ENCODE measurements at regions not wholly inside any gene's neighbourhood (a gene's known extent, or its start where the extent isn't known, plus 50 kb on each side); places are given as distances from the start of the nearest gene placed in this dataset.

DNA sequence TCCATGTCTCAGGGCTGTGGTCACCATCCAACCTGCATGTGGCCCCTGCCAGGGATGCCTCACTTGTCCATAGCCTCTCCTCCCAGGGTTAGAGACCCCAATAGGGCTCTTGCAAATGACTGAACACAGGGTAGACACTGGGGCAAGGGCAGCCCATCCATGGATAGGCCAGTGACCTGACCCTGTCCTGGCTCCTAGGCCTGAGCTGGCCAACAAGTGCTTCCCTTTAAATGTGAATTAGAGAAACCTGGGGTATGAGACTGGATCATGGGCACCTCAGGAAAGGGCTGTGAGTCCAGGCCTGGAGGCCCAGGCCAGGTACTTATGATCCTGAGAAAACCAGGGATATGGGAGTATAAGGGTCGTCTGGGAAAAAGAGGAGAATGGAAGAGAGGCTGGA is 64.5 kb downstream of the COPS8 start:
- DNase-seq (ENCODE audit: low read depth) = no peak

DNA sequence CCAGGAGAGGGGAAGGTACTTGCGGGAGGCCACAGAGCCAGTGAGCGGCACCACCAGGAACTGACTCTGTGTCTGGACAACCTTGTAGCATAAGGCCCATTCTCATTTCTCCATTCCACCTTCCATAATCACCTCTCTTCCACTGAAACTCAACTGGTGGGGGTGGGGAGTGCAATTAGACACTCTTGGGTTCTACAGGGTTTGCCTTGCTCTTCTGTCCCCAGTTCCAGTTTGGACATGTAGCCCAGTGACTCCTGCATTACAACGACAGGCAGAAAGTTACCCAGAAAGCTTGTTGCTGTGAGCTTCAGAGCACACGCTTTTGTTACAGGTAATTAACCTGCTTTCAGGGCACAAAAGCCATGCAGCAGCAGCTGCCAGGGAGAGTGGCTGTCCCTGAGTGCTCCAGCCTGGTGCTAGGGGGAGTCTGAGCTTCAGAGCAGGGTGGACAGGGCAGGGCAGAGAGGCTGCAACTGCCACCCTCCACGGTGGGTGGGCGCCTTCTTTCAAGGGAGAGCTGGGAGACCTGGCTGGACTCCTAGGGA is 65.2 kb downstream of the COPS8 start:
- no peak for DNase-seq (ENCODE audit: low read depth)

DNA sequence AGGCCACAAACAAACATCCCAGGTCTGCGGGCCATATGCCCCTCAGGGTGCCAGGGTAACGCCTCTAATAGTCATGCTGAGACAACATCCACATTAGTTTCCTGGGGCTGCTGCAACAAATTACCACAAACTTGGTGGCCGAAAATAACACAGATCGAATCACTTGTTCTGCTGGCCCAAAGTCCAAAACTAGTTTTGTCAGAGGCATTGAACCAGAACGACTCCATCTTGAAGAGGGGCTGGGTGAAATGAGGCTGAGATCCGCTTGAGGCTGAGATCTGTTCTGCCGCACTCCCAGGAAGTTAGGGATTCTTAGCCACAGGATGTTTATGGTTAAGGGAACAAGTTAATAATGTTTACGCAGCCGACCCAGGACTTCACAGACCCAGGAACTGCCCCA is 66.7 kb downstream of the COPS8 start:
- no peak for DNase-seq (ENCODE audit: low read depth)

DNA sequence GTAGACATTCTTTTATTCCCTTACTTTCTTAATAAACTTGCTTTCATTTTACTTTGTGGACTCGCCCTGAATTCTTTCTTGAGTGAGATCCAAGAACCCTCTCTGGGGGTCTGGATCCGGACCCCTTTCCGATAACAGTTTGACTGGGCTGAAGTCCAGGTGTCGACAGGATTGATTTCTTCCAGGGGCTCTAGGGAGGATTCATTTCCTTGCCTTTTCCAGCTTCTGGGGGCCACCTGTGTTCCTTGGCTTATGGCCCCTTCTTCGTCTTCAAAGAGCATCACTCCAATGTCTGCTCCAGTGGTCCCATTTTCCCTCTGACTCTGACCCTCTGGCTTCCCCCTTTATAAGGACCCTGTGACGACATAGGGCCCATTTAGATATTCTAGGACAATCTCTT is 67.5 kb downstream of the COPS8 start:
- DNase-seq (ENCODE audit: low read depth) = no peak

DNA sequence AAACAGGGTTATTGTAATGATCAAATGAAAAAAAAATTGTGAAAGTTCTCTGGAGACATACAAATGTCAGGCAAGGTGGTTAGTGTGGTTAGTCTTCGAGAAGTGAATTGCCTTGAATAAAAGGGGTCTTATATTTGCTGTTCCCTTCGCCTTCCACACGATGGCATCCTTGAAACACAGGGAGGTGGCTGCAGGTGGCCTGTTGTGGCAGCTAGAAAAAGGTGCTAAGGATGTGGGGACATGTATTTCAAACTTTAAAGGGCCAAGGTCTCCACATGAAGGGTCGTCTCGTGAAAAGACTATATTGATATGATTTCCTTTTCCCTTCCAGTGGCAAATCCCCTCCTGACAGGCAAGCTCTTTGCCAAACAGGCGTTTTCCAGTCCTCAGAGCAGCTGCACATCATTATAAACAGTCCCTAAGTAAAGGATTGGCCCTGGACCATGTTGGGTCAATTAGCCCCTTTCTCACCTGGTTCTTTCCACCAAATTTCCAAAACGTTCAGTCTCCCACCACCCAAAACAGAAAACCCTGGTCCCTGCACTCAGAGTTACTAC is 68.5 kb downstream of the COPS8 start:
- DNase-seq (ENCODE audit: low read depth) = peak; percentile 40

DNA sequence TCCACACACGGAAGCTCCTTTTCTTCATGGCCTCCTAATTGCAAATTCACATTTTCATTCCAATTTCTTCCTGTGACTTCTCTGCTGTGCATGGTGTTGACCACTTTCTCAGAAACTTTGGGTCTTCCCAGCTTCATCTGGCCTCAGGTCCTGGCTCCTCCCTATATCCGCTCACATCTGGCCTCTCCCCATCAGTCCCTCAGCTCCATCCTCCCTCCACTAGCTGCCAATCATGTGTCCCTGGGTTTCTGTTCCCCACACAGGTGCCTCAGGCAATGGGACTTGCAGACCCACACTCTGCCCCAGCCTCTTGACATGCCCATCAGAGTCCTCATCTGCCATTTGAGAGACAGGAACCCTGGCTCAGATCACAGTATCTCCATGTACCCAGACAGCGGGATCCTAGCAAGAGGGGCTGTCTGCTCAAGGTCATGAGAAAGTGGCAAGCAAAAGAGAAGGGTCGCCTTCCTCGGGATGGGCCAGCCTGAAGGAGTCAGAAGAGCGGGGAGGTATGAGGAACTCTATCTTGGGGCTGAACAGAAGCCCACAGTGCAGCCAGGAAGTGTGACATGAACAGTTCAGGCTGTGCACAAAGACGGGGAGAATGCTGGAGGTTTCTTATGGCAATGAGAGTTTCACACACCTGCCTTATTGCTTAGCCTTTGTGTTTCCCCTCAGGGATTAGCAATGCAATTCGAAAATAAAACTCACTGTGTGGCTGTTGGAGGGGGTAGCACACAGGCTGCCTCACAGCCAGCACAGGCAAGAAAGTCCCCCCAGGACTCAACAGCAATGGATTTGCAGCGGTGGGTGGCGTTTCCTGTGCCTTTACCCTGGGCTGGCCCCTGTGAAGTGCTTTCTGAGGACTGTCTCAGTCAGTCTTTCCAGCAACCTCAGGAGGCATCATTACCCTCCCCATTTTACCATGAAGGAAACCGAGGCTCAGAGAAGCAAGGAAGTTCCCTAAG is 69.5 kb downstream of the COPS8 start:
- no peak for DNase-seq (ENCODE audit: low read depth)

DNA sequence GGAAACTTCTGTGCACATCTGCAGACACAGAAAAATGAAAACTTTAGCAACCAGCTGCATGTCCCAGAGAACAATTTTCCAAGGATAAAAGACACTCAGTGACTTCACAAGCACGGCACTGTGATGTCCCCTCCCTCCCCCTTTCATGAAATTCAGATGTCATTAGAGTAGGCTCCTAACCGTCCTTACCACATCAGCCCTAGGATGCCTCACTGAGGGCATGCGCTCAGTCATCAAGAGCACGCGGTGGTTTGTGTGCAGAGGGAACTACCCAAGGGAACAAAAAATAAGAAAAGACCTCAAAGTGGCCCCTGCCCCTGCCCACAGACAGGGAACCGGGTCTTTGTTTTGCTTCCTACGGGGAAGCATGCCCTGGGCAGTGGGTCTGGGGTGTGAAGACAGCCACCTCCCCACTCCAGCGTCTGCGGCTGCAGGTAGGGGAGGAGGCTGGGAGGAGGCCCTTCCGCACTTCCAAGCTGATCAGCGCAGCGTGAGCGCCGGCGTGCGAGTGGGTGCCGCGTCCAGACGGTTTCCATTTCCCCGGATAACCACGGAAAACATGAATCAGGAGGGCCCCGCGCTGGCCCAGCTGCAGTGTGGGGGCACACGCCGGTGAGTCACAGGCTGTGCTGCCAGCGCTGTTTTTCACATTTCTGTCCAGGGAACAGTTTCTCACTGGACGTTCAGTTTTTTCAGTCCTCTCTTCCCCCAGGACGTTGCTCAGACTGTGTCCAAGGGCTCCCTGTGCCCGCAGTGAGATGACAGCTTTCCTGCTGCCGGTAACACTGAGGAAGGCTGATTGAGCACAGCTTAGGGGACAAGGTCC is 70.6 kb downstream of the COPS8 start:
- DNase-seq (ENCODE audit: low read depth) = no peak

DNA sequence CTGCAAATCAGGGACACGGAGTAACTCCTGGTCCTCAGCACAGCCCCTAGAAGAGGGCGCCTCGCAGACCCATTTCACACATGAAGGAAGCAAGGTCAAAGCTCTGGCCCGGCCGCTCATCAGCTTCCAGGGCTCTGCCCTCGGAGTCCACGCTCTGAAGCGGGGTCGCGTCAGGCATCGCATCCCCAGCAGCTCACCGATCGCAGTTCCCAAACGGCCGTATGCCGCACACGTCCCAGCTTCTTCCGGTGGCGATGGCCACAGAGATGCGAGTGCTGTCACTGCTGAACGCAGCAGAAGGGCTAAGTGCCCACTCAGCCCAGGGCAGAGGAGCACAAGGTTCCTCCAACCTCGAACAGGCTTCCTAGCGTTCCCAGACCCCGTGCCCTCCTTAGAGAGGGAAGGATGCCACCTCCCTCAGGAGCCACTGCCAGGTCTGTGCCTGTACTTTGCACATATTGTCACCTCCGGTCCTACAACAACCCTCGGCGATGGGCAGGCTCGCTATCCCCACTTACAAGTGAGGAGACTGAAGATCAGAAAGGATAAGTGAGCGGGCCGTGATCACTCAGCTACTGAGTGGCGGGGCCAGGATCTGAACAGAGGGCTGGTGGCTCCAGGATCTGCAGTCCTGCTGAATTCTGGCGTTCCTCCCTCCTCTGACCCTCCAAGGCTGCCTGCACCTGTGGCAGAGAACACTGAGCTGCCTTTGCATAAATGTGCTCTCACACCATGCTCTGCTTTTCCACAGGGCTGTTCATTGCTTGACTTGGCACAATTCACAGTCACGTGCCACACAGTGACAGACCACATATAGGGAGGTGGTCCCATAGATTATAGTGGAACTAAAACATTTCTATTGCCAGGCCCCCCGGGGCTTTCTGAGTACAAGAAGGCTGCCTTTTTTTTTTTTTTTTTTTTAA is 71.4 kb downstream of the COPS8 start:
- DNase-seq (ENCODE audit: low read depth) = no peak

DNA sequence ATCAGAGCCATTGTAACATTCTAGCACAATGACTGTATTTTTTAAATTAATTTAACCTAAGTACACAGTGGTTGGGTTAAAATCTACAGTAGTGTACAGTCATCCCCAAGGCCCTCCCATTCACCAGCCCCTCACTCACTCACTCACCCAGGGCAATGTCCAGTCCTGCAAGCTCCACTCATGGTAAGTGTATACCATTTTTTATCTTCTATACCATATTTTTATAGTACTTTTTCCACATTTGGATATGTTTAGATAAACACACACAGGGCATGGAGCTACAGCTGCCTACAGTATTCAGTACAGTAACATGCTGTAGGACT is 72.1 kb downstream of the COPS8 start:
- DNase-seq (ENCODE audit: low read depth) = no peak

DNA sequence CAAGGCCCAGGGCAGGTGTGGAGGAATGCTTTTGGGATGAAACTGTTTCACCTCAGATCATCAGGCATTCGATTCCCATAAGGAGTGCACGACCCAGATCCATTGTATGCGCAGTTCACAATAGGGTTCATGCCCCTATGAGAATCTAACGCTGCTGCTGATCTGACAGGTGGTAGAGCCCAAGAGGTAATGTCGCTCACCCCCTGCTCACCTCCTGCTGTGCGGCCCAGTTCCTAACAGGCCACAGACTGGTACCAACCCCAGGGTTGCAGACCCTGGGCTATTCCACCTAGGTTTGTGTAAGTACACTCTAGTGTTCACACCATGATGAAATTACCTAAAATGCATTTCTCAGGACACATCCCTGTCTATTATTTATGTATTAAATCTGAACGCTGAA is 72.5 kb downstream of the COPS8 start:
- DNase-seq (ENCODE audit: low read depth) = no peak

DNA sequence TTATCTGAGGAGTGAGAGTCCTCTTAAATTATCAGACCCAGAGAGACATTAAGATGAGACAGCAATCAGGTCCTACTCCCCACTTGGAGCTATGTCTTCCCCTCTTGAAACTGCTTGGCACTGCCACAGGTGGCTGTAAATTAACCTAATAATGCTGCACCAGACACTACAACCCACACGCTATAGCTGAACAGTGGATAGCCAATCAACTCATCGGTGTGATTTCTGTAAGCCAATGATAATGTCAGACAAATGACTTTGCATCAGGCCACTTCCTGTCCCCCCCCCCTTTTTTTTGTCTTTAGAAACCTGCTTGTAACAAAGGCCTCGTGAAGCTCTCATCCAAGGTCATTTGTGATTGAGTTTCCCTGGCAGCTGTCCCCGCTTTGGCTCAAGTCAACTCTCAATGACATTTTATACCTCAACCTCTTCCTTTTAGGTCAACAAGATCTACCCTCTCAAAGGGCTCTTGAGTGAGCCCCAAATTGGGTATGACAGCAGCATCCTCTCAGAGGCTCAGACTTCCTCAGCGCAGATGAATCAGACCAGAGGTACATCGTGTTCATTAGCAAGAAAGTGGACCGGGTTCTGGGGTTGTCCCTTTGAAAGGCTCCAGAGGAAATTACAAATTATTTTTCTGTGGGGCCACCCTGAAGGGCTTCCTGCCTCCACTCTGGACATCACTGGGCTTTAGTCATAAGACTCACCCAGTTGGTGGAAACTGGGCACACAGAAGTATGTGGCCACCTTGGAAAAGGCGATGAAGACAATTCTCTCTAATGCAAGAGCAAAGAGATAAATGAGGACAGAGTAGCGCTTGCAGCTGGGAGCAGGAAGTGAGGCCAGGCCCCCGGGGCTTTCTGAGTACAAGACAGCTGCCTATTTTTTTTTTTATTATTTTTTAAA is 73.6 kb downstream of the COPS8 start:
- no peak for DNase-seq (ENCODE audit: low read depth)

DNA sequence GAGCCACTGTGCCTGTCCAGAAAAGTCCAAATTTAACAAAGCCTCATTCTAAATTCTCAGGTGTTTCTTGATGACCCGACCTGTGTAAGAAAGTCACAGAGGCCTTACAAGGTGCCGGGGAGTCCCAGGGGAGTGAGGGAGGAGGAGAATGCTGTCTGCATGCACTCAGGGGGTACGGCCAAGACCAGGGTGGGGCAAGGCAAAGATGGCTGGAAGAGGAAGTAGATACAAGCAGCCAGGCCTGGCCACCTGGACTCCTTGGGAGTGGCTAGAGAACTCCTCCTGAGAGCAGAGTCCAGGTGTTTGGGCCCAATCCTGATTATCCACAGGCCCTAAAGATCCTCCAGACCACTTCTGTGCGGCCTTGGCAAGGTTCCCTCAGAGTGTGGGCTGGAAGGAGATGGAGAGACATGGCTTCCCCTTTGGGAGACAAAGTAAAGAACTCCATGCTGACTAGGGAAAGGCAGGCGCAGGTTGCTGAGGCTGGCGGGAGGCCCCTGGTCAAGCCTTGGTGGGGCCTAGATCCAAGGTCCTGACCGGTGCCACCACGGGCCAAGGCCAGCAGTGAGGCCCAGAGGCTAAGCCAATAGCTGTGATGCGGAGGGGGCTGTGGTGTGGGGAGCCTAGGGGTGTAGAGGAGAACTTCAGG is 74.7 kb downstream of the COPS8 start:
- no peak for DNase-seq (ENCODE audit: low read depth)

DNA sequence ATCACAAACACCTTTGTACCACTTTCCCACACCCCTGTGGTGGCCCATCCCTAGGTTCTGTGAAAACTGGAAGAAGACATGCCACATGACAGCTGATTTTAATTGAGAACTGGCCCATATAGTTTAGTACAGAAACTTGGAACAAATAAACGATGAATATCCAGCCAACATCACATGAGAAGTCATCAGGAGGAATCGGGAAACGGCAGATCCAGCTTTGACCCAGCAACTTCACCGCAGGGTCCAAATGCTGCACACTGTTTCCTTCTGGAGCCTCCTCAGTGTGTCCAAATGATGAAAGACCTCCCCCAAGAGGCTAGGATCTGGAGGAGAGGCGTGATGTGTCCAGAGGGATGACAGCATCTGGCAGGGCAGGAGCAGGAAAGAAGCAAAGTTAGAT is 75.5 kb downstream of the COPS8 start:
- DNase-seq (ENCODE audit: low read depth) = no peak

DNA sequence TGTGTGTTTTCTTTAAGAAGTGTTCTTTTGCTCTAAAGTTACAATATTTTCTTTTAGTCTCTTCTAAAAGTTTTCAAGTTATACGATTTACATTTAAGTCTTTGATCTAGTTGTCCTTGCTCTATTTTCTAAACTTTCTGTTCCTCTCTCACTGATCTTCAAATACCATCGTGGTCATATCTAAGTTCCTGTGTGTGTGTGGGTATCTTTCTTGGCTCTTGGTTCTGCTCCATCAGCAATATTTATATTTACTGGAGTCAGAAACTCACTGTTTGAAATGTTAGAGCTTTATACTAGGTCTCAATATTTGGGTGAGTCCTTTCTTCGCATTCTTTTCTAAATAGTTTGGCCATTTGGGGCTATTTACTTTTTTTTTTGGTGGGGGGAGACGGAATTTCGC is 77.3 kb downstream of the COPS8 start:
- no peak for DNase-seq (ENCODE audit: low read depth)

DNA sequence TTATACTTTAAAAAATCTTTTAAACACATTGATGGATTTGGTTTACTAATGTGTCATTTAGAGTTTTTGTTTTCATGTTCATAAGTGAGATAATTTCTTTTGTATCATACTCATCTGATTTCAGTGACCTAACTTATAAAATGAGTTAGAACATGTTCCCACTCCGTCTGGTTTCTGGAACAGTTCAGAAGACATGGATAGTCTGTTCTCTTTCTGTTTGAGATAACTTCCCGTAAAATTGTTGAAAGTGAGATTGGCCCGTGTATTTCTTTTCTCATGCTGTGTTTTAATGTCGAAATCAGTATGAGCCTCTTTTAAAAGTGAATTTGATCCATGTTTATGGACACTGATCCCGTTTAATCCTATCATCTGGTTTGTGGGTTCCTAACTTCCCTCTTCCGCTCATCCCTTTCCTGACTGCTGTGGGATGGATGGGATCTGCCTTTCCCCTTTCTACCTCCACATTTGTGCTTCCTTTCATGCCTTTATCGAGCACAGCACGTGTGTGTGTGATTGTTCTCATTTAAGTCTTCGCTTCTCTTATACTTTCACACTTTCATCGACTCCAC is 78.9 kb downstream of the COPS8 start:
- DNase-seq (ENCODE audit: low read depth) = no peak

DNA sequence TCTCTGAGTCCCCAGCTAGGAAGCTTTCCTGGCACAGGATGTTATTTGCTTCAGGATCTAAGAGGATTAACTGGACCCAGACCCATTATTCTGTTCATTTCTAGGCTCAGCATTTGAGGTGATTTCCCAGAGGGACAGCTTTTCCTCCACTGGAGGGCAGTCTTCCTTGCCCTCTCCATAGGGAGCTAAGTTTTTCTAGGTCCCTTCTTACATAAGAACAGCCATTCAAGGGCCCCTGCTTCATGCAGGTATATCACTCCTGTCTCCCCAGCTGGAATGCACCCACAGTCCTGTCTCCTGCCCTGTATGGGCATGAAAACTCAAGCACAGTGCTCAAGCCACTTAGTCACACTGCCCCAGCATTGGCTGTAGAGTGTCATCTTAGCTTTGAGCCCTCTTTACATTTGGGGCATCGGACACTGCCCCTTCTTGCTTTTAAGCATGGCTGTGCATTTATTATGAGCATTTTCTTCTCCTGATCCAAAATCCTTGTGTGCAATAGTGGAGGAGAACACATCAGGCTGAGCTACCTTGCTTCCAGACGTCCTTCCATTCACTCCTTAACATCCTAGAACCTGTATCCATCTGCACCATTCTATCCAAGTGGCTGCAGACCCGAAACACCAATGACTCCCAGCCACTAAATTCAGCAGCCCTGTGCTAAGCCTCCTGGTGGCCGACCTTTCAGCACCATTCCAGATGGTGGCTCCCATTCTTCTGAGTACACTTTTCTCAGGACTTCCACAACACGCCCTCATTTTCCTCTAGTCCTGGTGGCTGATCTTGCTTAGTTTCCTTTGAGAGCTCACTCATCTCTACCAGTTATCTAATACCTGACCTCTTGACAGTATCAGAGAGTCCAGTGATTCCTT is 80.0 kb downstream of the COPS8 start:
- no peak for DNase-seq (ENCODE audit: low read depth)

DNA sequence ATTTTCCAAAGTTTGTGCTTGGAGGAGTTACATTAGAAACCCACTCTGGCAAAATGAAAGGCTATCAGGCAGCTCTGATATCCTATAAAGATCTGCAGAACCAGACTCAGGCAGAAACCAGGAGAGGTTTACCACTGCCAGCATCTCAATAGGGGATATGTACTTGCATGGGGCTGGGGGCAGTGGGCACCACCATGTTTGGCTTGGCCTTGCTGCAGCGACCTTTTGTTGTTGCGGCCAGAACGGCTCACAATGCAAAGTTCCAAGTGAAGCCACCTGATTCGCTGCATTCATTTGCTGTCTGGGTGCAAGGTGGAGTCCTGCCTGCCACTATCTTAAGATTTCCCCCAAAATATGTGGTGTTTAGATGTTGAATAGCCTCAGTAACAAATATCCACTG is 81.3 kb downstream of the COPS8 start:
- no peak for DNase-seq (ENCODE audit: low read depth)

DNA sequence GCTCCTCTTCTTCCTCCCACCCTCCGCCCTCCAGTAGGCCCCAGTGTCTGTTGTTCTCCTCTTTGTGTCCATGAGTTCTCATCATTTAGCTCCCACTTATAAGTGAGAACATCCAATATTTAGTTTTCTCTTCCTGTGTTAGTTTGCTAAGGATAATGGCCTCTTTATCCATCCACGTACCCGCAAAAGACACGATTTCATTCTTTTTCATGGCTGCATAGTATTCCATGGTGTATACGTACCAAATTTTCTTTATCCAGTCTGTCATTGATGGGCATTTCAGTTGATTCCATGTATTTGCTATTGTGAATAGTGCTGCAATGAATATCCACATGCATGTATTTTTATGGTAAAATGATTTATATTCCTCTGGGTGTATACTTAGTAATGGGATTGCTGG is 82.2 kb downstream of the COPS8 start:
- DNase-seq (ENCODE audit: low read depth) = no peak

DNA sequence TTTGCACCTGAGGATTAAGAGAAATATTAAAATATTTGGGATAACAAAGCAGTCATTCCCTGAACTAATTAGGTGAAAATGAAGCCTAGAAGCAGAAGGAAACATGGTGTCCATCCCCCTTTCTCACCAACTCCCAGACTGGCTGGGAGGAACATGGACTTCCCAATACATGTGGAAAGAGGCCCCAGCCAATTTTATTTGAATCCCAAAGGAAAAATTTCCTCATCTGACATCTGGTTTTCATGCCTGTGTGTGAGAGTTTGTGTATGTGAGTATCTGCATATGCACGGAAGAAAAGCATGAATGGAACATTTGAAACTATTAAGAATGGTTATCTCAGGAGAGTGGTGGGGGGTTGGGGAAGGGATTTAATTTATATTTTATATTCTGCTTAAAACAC is 84.3 kb downstream of the COPS8 start:
- DNase-seq (ENCODE audit: low read depth) = no peak

All from activated T-cell treated with anti-CD3 and anti-CD28 coated beads for 1 hour (primary cell).